Lower leg skin (tissue), 3 donors: ENCODE measurements at regions not wholly inside any gene's neighbourhood (a gene's known extent, or its start where the extent isn't known, plus 50 kb on each side); places are given as distances from the start of the nearest gene placed in this dataset.

Source experiments
- POLR2A ChIP-seq, 2 donors: fragments of 450-650 bp; IDR thresholded peaks; one replicate each; pipeline ENCODE4 v1.6.1; 2016 to 2017; ENCODE audit warnings: antibody characterized with exemption in 2 of 2, mild to moderate bottlenecking in 1 of 2, moderate library complexity in 1 of 2
- TF ChIP-seq, protein P1 (sequence below), 3 donors: fragments of 450-650 bp; IDR thresholded peaks; one replicate each; pipeline ENCODE4 v1.5.1; 2016; ENCODE audit warnings: antibody characterized with exemption in 3 of 3, mild to moderate bottlenecking in 3 of 3, moderate library complexity in 2 of 3

DNA sequence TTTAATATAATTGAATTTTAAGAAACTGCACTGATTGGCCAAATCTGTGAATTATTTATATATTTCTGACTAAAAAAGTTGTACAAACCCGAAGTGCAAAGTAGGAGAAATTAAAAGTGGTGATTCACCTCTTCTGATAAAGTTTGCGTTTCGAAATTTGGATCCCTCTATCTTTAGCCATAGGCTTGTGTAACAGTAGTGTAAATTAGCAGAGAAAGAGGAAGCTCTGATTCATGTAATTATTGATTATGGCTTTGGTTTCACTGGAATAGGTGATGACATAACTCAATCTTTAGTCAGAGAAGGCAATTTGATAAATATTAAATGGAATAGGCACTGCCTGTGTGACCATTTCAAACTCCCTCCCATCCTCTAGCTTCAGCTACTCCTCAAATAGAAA, 717.8 kb upstream of the PCDH7 start:
- no peak for TF ChIP-seq POLR2A (IDR thresholded peaks at IDR 0.05)
- TF ChIP-seq, protein P1, sequence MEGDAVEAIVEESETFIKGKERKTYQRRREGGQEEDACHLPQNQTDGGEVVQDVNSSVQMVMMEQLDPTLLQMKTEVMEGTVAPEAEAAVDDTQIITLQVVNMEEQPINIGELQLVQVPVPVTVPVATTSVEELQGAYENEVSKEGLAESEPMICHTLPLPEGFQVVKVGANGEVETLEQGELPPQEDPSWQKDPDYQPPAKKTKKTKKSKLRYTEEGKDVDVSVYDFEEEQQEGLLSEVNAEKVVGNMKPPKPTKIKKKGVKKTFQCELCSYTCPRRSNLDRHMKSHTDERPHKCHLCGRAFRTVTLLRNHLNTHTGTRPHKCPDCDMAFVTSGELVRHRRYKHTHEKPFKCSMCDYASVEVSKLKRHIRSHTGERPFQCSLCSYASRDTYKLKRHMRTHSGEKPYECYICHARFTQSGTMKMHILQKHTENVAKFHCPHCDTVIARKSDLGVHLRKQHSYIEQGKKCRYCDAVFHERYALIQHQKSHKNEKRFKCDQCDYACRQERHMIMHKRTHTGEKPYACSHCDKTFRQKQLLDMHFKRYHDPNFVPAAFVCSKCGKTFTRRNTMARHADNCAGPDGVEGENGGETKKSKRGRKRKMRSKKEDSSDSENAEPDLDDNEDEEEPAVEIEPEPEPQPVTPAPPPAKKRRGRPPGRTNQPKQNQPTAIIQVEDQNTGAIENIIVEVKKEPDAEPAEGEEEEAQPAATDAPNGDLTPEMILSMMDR (IDR thresholded peaks at IDR 0.05) = no peak
